H1 (cell line): ENCODE measurements at regions not wholly inside any gene's neighbourhood (a gene's known extent, or its start where the extent isn't known, plus 50 kb on each side); places are given as distances from the start of the nearest gene placed in this dataset.

Experiments used
- KDM4A ChIP-seq: IDR thresholded peaks from one replicate; pipeline ENCODE4 v1.7.1; 2012; ENCODE audit warnings: low read depth, mild to moderate bottlenecking, moderate library complexity, low read length, inconsistent platforms; ENCODE audit not compliant: severe bottlenecking
- SIX5 ChIP-seq: IDR thresholded peaks from 2 replicates; pipeline ENCODE4 v1.6.1; 2011; ENCODE audit warnings: mild to moderate bottlenecking, low read depth, low read length

- TF ChIP-seq KDM4A (no peak), SIX5 (no peak)
Observed at GRCh38 chr2:128425216-128425615, 106.5 kb upstream of the HS6ST1 start (continued).
